ENCODE measurements at regions not wholly inside any gene's neighbourhood (a gene's known extent, or its start where the extent isn't known, plus 50 kb on each side); places are given as distances from the start of the nearest gene placed in this dataset.

GRCh38 chr2:76159042-76159648, 448.4 kb upstream of the GCFC2 start (continued):
- TF ChIP-seq ZNF510 (CRISPR knock-in tag; IDR thresholded peaks at IDR 0.05; ENCODE audit: low read depth) (no peak), SP1 (IDR thresholded peaks at IDR 0.05) (no peak), SP1 (CRISPR knock-in tag; IDR thresholded peaks at IDR 0.05) (no peak), ZNF543 (CRISPR knock-in tag; IDR thresholded peaks at IDR 0.05) (no peak)

- 23% methylated on average over 2 of the region's 2 CpGs for WGBS (ENCODE audit: low lambda C conversion rate)
- in situ Hi-C loops (cut with HindIII; ENCODE audit: extremely low pct_ligation_motif_present, low pct_unique_long_range_greater_than_20kb) = no loop called here
These were observed 446.8 kb upstream of the GCFC2 start for GRCh38 chr2:76157531-76157930.

More at GRCh38 chr2:76157531-76157930, 446.8 kb upstream of the GCFC2 start:
- Histone ChIP-seq H3K4me2 (ENCODE audit: low read depth, low read length) (no peak overlapping the region), H3K4me3 (replicated peaks in 1 of 3; ENCODE audit: insufficient read depth in 1 of 3, low read depth in 2 of 3, low read length in 3 of 3) (no peak overlapping the region), H3K79me2 (ENCODE audit: insufficient read depth, low read length) (no peaks in the 10 kb centered on the region), H4K20me1 (ENCODE audit: insufficient read depth, low read length) (no peaks in the 10 kb centered on the region), H3K9ac (ENCODE audit: insufficient read depth, low read depth, low read length) (no peak overlapping the region), H3K36me3 (replicated peaks in 1 of 2; ENCODE audit: control insufficient read depth in 1 of 2, insufficient read depth in 2 of 2, low read length in 2 of 2) (no peaks in the 10 kb centered on the region), H3K4me1 (ENCODE audit: insufficient read depth, low read length) (no peaks in the 10 kb centered on the region), H3K27ac (ENCODE audit: extremely low read length, insufficient read depth, low read length) (no peak overlapping the region), H3K27me3 (ENCODE audit: control insufficient read depth in 1 of 2, insufficient read depth in 2 of 2, low read length in 2 of 2) (no peaks in the 10 kb centered on the region), H2AFZ (ENCODE audit: low read length) (no peak overlapping the region), H3K9me3 (ENCODE audit: low read length) (no peaks in the 10 kb centered on the region)
- ChIA-PET CTCF (ENCODE audit: low intra/inter-chr PET ratio, low total read pairs) (no interaction called here), POLR2A (no interaction called here)
- ATAC-seq (no peak), FAIRE-seq (no peak), DNase-seq (ENCODE audit: low spot score) (no peak)
- BruUV-seq (replicated peaks) = no TSS peak
- intact Hi-C loops (cut with micrococcal nuclease; ENCODE audit: unreplicated experiment) = no loop called here
- TF ChIP-seq SMAD9 (CRISPR knock-in tag; IDR thresholded peaks at IDR 0.05) (no peak), RERE (CRISPR knock-in tag; IDR thresholded peaks at IDR 0.05; ENCODE audit: low read depth) (no peak), NONO (IDR thresholded peaks at IDR 0.05) (no peak), NONO (CRISPR knock-in tag; conservative IDR thresholded peaks at IDR 0.05) (no peak), ZNF558 (CRISPR knock-in tag; IDR thresholded peaks at IDR 0.05; ENCODE audit: borderline replicate concordance) (no peak), ZMYM4 (CRISPR knock-in tag; IDR thresholded peaks at IDR 0.05) (no peak), ZFP37 (CRISPR knock-in tag; IDR thresholded peaks at IDR 0.05; ENCODE audit: borderline replicate concordance) (no peak), ZNF143 (CRISPR knock-in tag; IDR thresholded peaks at IDR 0.05) (no peak), PTBP1 (IDR thresholded peaks at IDR 0.05; ENCODE audit: low read depth, low read length, poor library complexity, severe bottlenecking) (no peak), ETV5 (CRISPR knock-in tag; IDR thresholded peaks at IDR 0.05; ENCODE audit: borderline replicate concordance) (no peak), YEATS2 (CRISPR knock-in tag; IDR thresholded peaks at IDR 0.05; ENCODE audit: borderline replicate concordance) (no peak), KLF13 (CRISPR knock-in tag; IDR thresholded peaks at IDR 0.05) (no peak), HES4 (CRISPR knock-in tag; IDR thresholded peaks at IDR 0.05; ENCODE audit: borderline replicate concordance) (no peak)
